ENCODE measurements at regions not wholly inside any gene's neighbourhood (a gene's known extent, or its start where the extent isn't known, plus 50 kb on each side); places are given as distances from the start of the nearest gene placed in this dataset.

GRCh38 chr18:44171301-44171700, 509.4 kb upstream of the SETBP1 start:
- no peak for DNase-seq

GRCh38 chr18:44175891-44176290, 504.8 kb upstream of the SETBP1 start:
- DNase-seq: no peak

- no peak for DNase-seq
Measured at GRCh38 chr18:44178476-44178875, 502.2 kb upstream of the SETBP1 start.

DNA sequence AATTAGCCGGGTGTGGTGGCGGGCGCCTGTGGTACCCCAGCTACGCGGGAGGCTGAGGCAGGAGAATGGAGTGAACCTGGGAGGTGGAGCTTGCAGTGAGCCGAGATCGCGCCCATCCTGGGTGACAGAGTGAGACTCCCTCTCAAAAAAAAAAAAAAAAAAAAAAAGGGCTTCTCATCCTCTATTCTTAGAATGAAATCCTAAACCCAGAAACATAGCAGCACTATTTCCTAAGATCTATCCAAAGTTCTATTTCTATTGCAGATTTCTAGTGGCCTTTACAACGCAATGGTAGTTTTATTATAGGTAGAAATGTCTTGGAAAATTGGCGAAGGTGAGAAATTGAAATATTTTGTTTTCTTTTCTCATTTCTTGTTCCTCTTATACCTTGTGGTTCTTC, 501.0 kb upstream of the SETBP1 start:
- no peak for DNase-seq

GRCh38 chr18:44180683-44181082, 500.0 kb upstream of the SETBP1 start:
- no peak for DNase-seq

DNA sequence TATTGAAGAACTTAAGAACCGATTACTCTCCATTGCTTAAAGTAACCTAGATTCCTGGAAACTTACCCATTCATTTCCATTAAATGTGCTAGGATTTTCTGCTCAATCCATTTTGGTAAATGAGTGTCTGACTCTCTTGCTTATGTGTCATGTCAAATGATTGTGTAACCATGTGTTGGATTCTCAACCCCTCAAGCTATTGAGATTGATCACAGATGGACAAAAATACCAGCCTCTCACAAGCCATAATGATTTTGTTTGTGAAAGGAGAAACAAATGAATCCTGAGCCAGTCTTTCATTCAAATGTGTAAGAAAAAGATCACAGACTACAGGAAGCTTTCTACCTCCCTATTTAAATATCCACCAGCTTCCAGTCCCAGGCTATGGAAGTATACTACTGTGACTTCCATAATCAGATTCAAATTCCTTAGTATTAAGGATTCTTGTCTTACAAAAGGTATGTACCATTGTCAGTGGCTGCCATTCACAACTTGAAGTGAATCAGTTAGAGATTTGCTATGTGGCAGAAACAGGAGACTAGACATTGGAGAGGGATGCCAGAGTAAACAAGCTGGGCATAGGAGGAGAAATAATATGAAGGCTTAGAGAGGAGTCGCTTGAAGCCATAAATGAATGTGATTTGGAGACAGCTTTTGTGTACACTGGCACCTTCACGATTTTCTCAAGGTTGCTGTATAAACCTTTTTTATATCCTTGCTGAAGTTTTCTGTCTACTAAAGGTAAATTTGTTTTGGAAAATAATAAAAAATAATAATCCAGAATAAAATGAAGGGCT, 498.5 kb upstream of the SETBP1 start:
- no peak for DNase-seq

- DNase-seq: no peak
Measured at GRCh38 chr18:44186001-44186400, 494.7 kb upstream of the SETBP1 start.

DNA sequence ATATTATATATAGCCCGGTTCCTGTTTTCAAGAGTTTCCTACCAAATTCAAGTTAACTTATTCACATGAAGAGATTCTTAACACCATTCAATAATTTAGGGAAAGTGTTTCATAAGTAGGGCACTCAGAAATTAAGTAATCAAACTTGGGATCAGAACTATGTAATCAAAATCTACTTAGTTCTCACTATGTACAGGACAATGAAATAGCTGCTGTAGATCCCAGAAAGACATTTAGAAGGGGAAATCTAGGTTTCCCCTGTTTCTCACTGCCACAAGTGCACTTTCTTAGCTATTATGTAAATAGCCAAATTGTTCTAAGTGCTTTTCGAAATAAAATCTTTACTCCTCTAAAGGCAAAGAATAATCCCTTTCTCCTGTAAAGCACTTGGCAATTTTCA, 493.6 kb upstream of the SETBP1 start:
- no peak for DNase-seq

GRCh38 chr18:44195394-44196140, 485.1 kb upstream of the SETBP1 start:
- DNase-seq: no peak

- DNase-seq: no peak
Measured at GRCh38 chr18:44197832-44198611, 482.7 kb upstream of the SETBP1 start.

GRCh38 chr18:44198612-44199284, 481.9 kb upstream of the SETBP1 start:
- DNase-seq: no peak

DNA sequence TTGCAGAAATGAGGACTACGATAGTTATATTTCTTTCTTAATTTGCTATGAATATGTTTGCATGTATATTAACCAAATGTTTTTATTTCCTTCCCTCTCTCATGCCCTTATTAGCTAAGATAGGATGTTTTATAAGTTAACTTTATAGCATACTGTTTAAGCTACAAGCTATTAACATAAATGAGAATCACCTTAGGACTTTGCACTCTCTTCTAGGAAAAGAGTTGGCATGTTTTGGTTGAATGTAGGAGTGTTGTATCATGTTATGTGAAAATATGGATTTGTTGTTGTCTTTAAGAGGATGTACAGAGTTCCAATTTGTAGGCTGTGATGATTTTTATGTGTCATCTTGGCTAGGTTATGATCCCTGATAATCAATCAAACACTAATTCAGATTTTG, 467.4 kb upstream of the SETBP1 start:
- no peak for DNase-seq

DNA sequence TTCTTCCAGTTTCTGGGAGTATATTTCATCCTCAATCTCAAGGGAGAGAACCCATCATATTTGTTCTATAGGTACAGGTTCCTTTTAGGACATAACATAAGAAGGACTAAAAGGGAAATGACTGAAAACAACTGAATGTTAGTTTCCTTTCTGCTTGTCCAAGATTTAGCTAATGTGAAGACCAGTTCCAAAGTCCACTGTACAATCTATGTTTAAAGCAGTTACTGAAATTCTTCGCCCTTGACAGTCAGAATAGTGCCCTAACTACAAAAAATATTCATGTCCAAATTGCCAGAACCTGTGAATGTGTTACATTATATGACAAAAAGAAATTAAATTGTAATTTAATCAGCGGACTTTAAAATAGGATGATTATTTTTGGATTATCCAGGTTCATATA, 466.3 kb upstream of the SETBP1 start:
- DNase-seq: no peak

DNA sequence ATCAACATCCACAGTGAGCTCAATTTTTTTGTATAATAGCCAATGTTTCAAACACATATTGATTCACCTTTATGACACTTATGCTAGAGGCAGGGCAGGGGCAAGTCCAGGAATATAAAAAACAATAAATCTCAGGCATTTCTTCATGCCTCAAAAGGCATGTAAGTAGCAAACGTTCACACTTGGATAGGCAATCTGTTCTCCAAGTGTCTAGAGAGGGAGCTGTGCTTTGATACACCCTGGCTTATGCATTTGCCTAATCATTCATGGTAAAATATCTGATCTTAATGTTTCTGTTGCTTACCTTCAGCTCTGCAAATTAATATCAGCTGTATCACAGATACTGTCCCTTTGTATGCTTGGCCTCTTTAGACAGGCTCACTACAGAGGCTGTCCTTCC, 464.5 kb upstream of the SETBP1 start:
- no peak for DNase-seq

DNA sequence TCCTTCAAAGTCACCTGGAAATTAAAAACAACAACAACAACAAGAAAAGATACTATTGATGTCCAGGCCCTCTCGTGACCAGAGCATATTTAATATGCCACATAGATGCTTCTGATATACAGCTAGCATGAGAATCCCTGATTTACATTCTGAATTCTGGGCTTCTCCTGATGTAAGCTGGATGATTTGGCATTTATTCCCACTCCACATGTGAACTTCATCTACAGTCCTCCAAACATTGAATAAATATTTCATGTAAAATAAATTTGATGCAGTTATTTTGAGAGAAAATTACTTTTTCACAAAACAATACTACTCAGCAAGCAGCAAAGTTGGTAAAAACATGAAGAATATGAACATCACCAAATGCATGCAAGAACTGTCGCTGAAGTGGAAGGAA, 453.2 kb upstream of the SETBP1 start:
- no peak for DNase-seq

- no peak for DNase-seq
Measured at GRCh38 chr18:44229693-44230108, 451.0 kb upstream of the SETBP1 start.

GRCh38 chr18:44231936-44232335, 448.8 kb upstream of the SETBP1 start:
- no peak for DNase-seq

- DNase-seq: no peak
Measured at GRCh38 chr18:44232500-44232899, 448.2 kb upstream of the SETBP1 start.

- DNase-seq: no peak
Measured at GRCh38 chr18:44238454-44238853, 442.2 kb upstream of the SETBP1 start.

GRCh38 chr18:44238911-44239310, 441.8 kb upstream of the SETBP1 start:
- no peak for DNase-seq

DNA sequence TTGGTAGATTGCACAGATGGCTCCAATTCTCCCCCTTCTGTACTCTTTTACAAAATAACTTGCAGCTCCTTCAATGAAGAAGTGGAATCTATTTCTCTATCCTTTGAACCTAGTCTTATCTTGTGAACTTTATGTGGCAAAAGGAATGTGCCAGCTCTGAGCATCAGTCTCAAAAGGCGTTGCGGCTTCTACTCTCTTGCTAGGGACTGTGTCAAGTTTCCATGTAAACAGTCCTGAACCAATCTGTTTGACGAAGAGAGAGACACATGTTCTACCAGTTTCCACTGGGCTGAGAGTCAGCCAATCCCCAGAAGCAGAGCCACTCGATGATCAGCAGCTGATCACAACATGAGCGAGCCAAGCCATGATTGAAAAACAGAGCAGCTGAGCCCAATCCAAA, 439.7 kb upstream of the SETBP1 start:
- DNase-seq: no peak

- DNase-seq: no peak
Measured at GRCh38 chr18:44245019-44245418, 435.7 kb upstream of the SETBP1 start.

GRCh38 chr18:44246001-44246400, 434.7 kb upstream of the SETBP1 start:
- no peak for DNase-seq

All from NCI-H146 (cell line).